Fibroblast of the aortic adventitia (primary cell): ENCODE measurements at regions not wholly inside any gene's neighbourhood (a gene's known extent, or its start where the extent isn't known, plus 50 kb on each side); places are given as distances from the start of the nearest gene placed in this dataset.
"Not testable (repeated sequence)": the region's sequence is repeated elsewhere in the genome, so short reads cannot be mapped to it uniquely, and the experiment has no call there.

ENCODE experiments used
- DNase-seq: peaks from one replicate; pipeline ENCODE4 v3.0.0-alpha.2; 2010; ENCODE audit warnings: low read depth
- H3K4me3 ChIP-seq: 2 replicates; pipeline ENCODE4 v1.5.1; 2011; ENCODE audit warnings: low read depth, mild to moderate bottlenecking, control low read depth, low read length, moderate library complexity
- CTCF ChIP-seq: IDR thresholded peaks from 2 replicates; pipeline ENCODE4 v1.5.1; 2011; ENCODE audit warnings: mild to moderate bottlenecking, low read length, control low read depth, inconsistent platforms; ENCODE audit not compliant: insufficient read depth

DNA sequence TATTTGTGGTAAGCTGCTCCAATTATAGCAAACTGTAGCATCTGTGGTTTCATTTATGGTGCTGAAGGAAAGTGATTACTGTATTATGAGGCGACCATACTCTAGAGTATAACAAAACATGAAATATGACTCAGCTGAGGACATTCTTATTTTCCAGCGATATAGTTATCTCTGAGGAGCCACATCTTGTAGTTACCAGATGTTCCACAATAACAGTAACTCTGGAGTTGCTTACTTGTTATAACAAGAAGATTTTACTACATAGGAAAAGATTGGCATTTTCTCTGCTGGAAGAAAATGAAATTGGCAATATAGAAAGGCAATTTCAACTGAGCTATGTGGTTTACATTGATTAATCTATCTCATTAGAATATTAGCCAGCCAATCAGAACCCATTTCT lies 1634.2 kb downstream of the PCDH9 start:
- DNase-seq, result peak; percentile 51
- no peak overlapping the region for H3K4me3 ChIP-seq
- no peak for TF ChIP-seq CTCF

GRCh38 chr13:65594298-65594781 lies 1635.8 kb downstream of the PCDH9 start:
- H3K4me3 ChIP-seq, result no peak overlapping the region
- TF ChIP-seq CTCF, result no peak
- DNase-seq, result peak; percentile 89

GRCh38 chr13:65593298-65593874 lies 1636.8 kb downstream of the PCDH9 start:
- no peak for DNase-seq
- no peak overlapping the region for H3K4me3 ChIP-seq
- TF ChIP-seq CTCF, result no peak

GRCh38 chr13:65592731-65593130 lies 1637.4 kb downstream of the PCDH9 start:
- H3K4me3 ChIP-seq, result no peak overlapping the region
- peak; percentile 60 for DNase-seq
- TF ChIP-seq CTCF, result no peak

- H3K4me3 ChIP-seq, result no peak overlapping the region
- no peak for DNase-seq
- TF ChIP-seq CTCF, result no peak
Observed at GRCh38 chr13:65585346-65585745, 1644.8 kb downstream of the PCDH9 start.

DNA sequence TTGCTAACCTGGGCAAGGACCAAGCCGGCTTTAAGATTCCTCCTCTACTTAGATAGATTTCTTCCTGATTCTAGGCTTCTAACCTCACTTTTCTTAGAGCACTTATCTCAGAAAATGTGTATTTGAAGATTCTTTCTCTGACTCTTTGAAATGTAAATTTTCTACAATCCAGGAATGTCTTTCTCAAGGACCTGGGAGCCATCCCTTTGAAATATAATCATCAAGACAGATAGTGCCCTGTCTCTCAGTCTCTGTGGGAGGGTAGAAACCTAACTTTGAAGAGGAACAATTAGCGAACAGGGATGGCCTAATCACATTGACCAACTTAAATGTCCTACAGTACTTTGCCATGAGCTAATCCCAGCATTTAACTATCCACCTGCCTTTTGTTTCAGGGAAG lies 1646.0 kb downstream of the PCDH9 start:
- no peak for DNase-seq
- H3K4me3 ChIP-seq, result no peak overlapping the region
- no peak for TF ChIP-seq CTCF

DNA sequence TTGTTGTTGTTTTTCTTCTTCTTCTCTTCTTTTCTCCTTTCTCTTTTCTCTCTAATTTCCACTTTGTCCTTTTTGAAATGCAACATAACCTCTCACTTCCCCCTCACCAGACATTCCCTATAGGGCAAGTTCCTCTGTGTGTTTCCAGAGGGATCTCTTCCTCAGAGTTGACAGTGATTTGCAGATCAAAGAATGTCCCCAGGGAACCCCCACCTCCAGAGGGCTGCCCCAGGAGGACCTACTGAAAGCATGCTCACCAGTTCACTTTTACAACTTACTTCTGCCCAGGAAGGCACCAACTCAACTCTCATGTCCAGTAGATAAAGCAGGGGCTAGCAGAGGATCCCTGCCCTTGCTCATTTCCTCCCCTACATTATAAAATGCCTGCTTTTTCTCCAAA lies 1648.0 kb downstream of the PCDH9 start:
- TF ChIP-seq CTCF, result no peak
- DNase-seq, result no peak
- no peak overlapping the region for H3K4me3 ChIP-seq

DNA sequence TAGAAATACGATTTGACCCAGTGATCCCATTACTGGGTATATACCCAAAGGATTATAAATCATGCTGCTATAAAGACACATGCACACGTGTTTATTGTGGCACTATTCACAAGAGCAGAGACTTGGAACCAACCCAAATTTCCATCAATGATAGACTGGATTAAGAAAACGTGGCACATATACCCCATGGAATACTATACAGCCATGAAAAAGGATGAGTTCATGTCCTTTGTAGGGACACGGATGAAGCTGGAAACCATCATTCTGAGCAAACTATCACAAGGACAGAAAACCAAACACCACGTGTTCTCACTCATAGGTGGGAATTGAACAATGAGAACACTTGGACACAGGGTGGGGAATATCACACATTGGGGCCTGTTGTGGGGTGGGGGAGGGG lies 1665.6 kb downstream of the PCDH9 start:
- H3K4me3 ChIP-seq, DNase-seq: not testable (repeated sequence)
